ENCODE measurements at regions not wholly inside any gene's neighbourhood (a gene's known extent, or its start where the extent isn't known, plus 50 kb on each side); places are given as distances from the start of the nearest gene placed in this dataset.
"Not testable (repeated sequence)": the region's sequence is repeated elsewhere in the genome, so short reads cannot be mapped to it uniquely, and the experiment has no call there.

DNA sequence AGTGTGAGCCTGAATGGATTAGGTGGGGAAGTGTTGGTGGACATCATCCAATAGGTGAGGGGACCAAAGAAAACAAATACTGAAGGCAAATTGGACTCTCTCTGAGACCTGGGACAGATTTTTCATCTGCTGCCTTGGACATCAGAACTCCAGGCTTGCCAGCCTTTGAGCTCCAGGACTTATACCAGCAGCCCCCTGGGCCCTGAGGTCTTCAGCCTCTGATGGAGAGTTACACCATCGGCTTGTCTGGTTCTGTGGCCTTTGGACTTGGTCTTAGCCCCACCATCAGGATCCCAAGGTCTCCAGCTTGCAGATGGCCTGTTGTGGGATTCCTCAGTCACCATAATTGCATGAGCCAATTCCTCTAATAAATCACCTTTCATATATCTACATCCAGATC, 80.8 kb upstream of the SLC8A3 start:
- no peak for DNase-seq

DNA sequence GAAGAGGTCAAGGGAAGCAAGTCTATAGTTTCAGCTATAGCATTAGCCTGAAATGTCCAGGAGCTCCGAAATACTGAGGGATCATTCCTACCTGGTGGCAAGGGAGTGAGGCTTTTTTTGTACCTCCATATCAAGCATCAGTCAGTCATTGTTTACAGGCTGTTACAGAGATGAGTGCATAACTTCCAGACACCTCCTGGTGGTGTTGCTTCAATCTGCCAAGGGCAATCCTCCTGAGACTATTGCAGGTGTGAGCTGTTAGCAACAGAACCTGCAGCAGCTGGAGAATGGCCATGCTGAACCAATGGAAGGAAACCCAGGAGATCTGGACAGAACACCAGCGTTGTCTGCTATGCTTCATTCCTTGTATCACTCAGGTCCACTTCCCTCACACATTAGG, 80.0 kb upstream of the SLC8A3 start:
- no peak for DNase-seq

DNA sequence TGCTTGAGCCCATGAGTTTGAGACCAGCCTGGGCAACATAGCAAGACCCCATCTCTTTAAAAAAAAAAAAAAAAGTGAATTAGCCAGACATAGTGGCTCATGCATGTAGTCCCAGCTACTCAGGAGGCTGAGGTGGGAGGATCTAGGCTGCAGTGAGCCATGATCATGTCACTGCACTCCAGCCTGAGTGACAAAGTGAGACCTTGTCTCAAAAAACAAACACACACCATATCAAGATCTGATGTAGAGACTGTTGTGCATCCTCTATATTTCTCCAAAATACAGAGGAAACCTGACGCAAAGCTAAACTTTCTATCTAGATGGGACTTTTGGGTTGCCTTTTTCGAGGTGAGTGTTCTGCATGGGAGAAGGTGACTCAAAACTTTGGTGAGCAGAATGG, 77.4 kb upstream of the SLC8A3 start:
- no peak for DNase-seq

DNA sequence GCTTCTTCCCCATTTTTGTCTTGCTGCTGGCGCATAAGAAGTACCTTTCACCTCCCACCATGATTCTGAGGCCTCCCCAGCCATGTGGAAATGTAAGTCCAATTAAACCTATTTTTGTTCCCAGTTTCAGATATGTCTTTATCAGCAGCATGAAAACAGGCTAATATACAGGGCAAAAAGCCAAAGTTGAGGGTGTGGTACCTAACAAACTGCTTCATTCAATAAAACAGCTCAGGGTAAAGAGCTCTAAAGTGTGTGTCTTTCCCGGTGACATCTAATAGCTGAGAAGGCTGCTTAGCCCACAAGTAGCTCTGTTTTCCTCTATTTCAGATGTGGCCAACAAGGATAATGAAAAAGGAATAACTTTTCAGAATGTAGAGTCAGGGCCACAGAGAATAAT, 76.7 kb upstream of the SLC8A3 start:
- DNase-seq = no peak

DNA sequence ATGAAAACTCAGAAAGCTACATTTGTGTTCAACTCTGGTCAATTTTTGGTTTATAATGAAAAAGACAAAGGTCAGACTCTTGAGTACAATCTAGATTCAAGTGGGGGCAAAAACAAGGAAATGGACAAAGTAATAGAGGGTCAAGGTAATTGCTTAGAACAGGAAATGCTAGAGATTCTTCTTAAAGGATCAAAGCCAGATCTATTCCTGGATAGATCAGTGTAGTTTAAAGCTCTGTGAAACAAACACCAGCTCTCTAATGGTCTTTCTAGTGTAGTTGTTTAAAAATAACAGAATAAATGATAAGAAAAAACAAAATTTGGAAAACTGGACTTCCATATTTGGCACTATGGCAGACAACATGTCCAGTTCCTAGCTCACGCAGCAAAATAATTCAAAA, 70.7 kb upstream of the SLC8A3 start:
- DNase-seq = no peak

DNA sequence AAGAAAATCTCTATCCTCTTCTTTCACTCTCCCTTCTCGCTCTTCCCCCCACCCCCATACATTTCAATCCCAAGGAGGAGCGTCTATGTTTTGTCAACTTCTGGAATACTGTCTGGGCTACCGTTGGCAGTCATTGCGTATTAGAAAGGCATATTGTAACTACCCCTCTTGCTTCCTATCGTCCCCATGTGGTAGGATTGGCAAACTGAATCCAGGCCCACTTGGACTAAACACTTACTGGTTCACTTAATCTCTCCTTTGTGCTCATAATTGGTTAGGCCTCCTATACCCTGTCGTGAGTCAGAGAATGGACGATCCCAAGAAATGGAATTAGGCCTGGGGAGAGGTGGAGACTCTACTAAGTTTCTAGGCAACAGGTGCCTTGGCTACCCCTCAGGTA, 68.8 kb upstream of the SLC8A3 start:
- DNase-seq = no peak

DNA sequence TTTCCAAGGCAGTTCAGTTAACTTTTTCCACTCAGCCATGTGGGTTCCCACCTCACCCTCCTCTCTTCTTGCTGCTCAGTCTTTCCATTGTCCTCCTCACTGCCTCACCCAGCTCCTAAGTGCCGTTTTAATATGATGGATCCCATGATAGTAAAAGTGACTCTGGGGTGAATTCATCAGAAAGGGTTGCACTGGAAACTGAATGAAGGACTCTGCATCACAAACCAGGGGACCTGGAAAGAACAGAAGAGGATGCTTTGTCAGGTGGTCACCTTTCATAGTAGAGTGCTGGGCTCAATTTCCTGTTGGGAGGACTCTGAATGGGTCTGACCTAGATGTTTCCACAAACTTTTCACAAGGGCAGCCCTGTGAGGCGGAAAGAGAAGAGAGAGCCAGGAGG, 67.8 kb upstream of the SLC8A3 start:
- no peak for DNase-seq

DNA sequence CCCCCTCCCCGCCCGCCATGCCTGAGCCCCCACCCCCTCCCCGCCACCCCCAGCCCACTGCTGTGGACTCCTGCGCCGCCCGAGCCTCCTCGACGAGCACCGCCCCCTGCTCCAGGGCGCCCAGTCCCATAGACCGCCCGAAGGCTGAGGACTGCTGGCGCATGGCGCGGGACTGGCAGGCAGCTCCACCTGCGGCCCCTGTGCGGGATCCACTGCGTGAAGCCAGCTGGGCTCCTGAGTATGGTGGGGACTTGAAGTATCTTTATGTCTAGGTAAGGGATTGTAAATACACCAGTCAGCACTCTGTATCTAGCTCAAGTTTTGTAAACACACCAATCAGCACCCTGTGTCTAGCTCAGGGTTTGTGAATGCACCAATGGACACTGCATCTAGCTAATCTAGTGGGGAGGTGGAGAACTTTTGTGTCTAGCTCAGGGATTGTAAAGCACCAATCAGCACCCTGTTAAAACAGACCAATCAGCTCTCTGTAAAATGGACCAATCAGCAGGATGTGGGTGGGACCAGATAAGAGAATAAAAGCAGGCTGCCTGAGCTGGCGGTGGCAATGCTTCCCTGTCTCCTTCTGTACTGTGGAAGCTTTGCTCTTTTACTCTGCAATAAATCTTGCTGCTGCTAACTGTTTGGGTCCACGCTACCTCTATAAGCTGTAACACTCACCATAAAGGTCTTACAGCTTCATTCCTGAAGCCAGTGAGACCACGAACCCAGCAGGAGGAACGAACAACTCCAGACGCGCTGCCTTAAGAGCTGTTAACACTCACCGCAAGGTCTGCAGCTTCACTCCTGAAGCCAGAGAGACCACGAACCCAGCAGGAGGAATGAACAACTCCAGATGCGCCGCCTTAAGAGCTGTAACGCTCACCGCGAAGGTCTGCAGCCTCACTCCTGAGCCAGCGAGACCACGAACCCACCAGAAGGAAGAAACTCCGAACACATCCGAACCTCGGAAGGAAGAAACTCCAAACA, 66.6 kb upstream of the SLC8A3 start:
- DNase-seq = peak; percentile 63

DNA sequence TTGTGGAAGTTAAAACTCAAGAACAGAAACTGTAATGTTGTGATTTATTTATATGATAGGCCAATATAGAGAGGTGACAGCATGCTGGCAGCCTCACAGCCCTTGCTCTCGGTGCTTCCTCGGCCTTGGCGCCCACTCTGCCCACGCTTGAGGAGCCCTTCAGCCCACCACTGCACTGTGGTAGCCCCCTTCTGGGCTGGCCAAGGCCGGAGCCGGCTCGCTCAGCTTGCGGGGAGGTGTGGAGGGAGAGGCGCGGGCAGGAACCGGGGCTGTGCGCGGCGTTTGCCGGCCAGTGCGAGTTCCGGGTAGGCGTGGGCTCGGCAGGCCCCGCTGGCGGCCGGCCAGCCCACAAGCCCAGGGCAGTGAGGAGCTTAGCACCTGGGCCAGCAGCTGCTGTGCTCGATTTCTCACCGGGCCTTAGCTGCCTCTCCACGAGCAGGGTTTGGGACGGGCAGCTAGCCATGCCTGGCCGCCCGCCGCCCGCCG, 65.8 kb upstream of the SLC8A3 start:
- peak; percentile 74 for DNase-seq

DNA sequence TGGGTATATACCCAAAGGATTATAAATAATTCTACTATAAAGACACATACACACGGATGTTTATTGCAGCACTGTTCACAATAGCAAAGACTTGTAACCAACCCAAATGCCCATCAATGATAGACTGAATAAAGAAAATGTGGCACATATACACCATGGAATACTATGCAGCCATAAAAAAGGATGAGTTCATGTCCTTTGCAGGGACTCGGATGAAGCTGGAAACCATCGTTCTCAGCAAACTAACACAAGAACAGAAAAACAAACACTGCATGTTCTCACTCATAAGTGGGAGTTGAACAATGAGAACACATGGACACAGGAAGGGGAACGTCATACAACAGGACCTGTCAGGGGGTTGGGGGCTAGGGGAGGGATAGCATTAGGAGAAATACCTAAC, 64.8 kb upstream of the SLC8A3 start:
- DNase-seq = not testable (repeated sequence)

DNA sequence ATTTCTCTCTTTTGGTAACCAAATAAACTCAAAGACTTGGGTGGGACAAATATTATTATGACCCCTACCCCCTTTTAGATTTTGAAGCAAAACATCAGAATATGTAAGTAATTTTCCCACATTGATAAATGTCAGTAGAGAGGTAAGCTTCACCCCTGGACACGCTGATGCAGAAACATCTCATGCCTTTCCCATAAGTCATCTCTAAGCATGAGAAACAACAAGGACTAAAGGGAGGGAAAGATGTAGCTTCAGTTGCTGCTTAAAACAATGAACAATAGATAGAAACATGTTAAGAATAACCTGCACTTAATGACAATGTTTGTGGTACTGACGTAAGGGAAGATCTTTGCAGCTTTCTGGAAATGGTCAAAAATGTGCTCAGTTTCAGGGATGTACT, 56.3 kb upstream of the SLC8A3 start:
- no peak for DNase-seq

DNA sequence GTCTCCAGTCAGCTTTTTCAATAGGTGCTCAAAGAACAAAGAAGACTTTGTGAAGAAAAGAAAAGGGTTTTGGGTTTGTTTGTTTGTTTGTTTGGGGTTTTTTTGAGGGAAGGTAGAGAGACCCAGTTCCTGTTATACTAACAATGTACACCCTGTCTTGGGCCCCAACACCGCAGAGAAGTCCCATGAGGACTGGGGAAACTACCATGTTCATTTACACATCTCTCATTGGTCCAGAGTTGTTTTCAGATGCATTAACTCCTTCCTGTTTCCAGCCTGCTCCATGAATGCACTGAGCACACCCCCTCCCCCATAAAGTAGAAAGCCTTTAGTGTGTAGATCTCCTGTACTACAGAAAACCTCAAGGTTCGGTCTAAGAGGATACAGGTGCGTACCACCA, 51.1 kb upstream of the SLC8A3 start:
- DNase-seq = no peak

DNA sequence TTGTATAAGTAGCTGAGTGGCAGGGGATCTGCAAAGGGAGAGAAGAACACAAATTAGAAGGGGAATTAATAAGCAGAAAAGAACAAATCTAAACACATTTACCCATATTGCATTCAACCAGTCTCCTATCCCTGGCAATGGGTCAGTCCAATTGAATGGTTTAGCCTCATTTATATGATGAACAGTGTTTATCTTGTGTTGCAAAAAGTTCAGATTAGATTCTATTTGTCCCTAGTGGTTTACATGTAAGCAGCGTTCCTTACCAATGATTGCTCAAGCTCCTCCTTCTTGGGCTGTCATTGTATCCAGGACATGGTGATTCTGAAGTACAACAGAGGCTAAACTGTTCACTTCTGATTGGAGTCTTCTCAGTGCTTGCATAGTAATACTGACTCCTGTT, 49.9 kb upstream of the SLC8A3 start:
- DNase-seq = not testable (repeated sequence)
